Spleen (tissue), 7 donors: ENCODE measurements at regions not wholly inside any gene's neighbourhood (a gene's known extent, or its start where the extent isn't known, plus 50 kb on each side); places are given as distances from the start of the nearest gene placed in this dataset.

ENCODE experiments used
- POLR2A ChIP-seq, 3 donors: fragments of 450-650 bp; IDR thresholded peaks; one replicate each; pipeline ENCODE4 v1.5.1; 2017; ENCODE audit warnings: antibody characterized with exemption in 3 of 3, mild to moderate bottlenecking in 1 of 3
- POLR2AphosphoS5 ChIP-seq, 3 donors: sonication (generic); formaldehyde crosslinking; IDR thresholded peaks; one replicate each; pipeline ENCODE4 v1.5.1; 2017; ENCODE audit warnings: antibody characterized with exemption in 3 of 3
- TF ChIP-seq, protein P1 (sequence below), 11 experiments: fragments of 200-600 bp in 7 of 11; fragments of 450-650 bp in 4 of 11; sonication (generic) in 4 of 11; IDR thresholded peaks in 8 of 11; conservative IDR thresholded peaks in 3 of 11; 1 replicate in 7 of 11; 2 replicates in 4 of 11; pipeline versions ENCODE4 v1.4.0 to v1.8.0; 2016 to 2021; ENCODE audit warnings: antibody characterized with exemption in 11 of 11, inconsistent platforms in 4 of 11, mild to moderate bottlenecking in 1 of 11
- donor health status: DM: no; HTN: no; CAD: no; lungs with moderate emphysema.
- donor health status: DM: no; HTN: no; CAD: no.
- donor health status: DM: no; HTN: no; CAD: no.

DNA sequence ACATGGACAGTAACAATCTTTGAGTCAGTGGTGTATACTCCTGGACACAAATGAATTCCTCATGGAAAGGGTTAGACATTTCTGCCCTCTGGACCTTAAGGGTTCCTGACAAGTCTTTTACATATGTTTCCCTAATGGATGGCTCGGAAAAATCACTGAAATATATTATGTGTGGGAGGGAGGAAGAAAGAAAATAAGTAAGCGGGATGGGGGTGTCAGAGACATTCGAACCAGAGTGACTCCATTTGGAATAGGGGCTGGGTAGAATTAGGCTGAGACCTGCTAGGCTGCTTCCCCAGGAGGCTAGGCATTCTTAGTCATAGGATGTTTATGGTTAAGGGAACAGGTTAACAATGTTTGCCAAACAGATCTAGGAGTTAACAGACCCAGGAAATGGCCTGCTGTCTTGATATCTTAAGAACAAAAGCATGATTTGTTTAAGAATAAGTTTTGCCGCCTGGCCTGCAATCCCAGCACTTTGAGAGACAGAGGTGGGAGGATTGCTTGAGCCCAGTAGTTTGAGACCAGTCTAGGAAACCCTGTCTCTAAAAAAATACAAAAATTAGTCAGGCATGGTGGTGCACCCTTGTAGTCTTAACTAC, 1241.7 kb downstream of the TYW1 start:
- TF ChIP-seq, protein P1, sequence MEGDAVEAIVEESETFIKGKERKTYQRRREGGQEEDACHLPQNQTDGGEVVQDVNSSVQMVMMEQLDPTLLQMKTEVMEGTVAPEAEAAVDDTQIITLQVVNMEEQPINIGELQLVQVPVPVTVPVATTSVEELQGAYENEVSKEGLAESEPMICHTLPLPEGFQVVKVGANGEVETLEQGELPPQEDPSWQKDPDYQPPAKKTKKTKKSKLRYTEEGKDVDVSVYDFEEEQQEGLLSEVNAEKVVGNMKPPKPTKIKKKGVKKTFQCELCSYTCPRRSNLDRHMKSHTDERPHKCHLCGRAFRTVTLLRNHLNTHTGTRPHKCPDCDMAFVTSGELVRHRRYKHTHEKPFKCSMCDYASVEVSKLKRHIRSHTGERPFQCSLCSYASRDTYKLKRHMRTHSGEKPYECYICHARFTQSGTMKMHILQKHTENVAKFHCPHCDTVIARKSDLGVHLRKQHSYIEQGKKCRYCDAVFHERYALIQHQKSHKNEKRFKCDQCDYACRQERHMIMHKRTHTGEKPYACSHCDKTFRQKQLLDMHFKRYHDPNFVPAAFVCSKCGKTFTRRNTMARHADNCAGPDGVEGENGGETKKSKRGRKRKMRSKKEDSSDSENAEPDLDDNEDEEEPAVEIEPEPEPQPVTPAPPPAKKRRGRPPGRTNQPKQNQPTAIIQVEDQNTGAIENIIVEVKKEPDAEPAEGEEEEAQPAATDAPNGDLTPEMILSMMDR (IDR thresholded peaks at IDR 0.05 in 8 of 11, conservative IDR thresholded peaks at IDR 0.05 in 3 of 11), result no peak
- no peak for TF ChIP-seq POLR2AphosphoS5 (IDR thresholded peaks at IDR 0.05)
- no peak for TF ChIP-seq POLR2A (IDR thresholded peaks at IDR 0.05)
